IPS-11a (cell line): ENCODE measurements at regions not wholly inside any gene's neighbourhood (a gene's known extent, or its start where the extent isn't known, plus 50 kb on each side); places are given as distances from the start of the nearest gene placed in this dataset.
"Not testable (repeated sequence)": the region's sequence is repeated elsewhere in the genome, so short reads cannot be mapped to it uniquely, and the experiment has no call there.

Experiments used
- H3K4me3 ChIP-seq: one replicate; pipeline ENCODE4 v1.5.1; 2013; ENCODE audit warnings: low read depth, low read length, control low read depth

DNA sequence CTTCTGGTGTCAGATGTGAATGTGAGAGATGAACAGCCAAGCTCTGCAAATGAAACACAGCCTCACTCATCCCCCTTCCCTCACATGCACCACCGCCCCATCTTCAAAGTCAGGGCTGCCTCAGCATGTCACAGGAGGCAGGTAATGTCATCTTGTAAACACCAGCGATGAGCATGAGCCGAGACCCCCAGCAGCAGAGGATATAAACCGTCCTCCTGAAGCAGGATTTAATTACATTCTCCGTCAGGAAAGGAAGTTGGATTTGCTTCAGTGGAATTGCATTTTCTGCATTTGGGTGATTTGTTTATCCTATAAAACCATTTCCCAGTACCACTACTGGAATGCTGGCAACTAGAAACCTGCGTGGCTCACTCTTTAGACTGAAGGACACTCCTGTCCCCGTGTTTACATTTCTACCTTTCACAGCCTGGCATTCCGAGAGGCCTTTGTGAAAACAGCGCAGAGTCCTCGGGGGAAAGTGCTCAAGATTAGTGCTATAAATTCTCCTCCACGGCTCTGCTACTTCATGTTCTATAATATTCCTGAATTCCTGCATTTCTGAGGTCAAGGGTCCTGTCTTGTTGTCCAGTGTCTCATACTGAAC is 619.2 kb downstream of the IRS1 start:
- H3K4me3 ChIP-seq = no peak overlapping the region

DNA sequence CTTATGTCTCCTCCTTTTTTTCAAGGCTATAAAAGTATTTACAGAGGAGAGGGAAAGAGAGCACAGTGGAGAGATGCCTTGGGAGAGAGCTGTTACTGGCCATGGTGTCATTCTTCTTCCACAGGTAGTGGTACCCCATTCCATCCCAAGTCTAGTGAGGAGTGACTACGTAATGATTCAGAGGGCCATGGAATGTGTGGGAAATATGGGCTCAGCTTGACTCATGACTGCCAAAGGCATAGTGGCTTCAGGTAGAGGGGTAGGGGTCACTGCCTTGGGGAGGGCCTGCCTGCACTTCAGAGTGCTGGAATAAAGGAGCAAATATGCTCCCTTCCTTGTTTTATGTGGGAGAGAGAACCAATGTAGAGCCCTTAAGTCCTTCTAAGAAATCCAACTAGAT is 620.6 kb downstream of the IRS1 start:
- H3K4me3 ChIP-seq = no peak overlapping the region

DNA sequence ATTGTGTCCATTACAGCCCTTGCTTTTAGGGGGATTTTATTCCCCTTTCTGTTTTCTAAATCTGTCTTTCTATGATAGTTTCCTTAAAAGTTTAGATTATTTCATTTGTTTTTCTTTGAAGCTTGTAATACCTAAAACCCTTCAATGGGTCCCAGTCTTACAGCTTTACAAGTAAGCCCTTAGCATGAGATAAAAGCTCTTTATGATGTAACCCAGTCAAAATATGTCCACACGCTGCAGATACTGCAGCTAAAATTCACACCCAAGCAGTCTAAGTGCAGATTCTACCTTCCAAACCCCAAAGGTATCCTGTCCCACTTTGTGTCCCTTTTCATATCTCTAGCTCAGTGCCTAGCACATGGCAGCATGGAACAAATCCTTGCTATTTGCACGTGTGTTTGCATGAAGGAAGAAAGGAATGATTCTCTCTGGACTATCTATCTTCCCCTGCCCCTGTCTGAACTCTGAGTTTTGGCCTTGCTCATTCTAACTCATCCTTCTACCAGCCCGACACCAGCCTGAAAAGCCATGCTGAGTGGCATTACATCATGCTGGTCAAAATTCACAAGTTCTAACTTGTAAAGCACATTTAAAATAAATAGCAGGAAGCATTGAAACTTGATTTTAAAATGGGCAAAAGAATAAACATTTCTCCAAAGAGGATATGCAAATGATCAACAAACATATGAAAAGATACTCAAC is 623.2 kb downstream of the IRS1 start:
- no peak overlapping the region for H3K4me3 ChIP-seq

DNA sequence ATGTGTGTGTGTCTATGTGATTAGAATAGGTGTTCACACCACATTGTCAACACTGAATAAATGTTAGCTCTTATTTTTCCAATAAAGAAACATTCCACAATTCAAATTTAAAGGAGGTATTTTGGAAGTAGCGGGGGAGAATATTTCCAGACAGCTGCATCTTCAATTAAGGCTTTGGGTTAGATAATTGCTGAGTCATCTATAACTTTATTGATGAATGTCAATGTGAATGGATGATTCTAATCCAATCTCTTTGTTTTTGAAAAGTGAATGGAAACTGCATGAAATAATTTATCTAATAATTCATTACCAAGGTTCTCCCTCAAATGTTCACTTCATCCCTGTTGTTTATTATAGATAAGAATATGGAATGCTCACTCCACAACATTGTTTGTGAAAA is 625.2 kb downstream of the IRS1 start:
- H3K4me3 ChIP-seq = no peak overlapping the region

DNA sequence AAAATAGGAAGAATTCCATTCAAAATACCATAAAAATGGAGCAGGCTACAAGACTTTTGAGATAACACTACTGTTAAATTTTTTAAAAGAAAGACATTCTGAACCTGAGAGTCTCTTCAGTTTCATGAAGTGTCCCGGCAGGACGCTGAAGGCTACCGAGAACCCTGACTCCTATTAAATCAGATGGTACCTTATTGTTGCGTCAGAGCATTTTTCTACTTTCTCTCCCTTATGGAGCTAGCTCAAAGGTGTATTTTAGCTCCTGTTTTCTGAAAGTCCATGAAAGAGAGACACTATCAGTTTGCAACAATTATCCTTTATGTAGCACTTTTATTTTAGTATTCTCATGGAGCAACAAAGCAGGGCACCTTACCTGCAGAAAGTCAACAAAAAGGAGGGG is 626.7 kb downstream of the IRS1 start:
- H3K4me3 ChIP-seq = no peak overlapping the region

DNA sequence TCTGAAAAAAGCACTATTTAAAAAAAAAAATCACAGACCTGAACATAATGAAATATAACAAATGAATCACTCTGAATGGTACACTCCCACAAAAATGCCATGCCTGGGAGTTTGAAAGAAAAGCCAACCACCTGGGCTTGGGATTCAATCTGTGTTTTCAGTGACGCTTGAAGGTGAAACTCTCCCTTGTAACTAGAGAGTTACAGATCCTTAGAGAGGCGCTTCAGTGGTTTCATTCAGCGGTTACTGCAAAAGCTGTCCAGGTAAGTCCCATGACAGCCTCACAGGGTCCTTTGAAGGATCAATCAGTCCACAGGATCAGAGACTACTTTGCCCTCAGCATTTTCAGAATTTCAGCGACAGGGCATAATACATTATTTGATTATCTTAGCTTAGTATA is 627.3 kb downstream of the IRS1 start:
- no peak overlapping the region for H3K4me3 ChIP-seq

DNA sequence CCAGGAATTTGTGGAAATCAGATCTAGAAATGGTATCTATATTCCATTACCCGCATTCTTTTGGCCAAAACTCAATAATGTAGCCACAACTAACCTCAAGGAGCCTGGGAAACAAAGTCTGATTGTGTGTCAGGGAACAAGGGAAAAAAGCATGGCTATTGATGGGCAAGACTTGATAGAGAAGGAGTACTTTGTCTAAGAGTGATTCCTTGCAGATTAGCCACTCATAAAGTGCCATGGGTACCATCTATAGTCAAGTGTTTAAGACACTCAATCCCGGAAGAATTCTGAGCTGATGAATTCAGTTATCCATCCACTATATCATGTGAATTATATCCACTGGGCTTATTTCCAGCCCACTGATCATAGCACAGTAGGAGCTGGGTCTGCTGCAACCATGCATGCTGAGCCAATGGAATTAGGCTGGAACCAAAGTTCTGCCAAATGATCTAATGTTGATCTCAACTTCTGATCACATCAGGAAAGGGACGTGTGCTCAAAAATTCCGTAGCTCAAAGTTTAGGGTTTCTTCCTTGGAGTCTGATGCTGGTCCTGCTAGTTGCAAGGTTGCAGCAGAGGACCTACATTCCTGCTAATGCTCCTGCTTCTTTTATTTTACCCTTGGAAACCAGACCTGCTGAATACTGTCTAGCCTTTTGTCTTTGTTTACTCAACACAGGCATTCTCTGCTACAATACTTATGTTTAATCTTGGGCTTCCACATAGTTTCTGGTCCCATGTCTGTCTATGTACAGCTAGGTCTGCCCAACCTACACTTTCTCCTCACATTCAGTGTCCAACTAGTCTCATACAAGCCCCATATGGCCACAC is 629.7 kb downstream of the IRS1 start:
- H3K4me3 ChIP-seq = no peak overlapping the region

DNA sequence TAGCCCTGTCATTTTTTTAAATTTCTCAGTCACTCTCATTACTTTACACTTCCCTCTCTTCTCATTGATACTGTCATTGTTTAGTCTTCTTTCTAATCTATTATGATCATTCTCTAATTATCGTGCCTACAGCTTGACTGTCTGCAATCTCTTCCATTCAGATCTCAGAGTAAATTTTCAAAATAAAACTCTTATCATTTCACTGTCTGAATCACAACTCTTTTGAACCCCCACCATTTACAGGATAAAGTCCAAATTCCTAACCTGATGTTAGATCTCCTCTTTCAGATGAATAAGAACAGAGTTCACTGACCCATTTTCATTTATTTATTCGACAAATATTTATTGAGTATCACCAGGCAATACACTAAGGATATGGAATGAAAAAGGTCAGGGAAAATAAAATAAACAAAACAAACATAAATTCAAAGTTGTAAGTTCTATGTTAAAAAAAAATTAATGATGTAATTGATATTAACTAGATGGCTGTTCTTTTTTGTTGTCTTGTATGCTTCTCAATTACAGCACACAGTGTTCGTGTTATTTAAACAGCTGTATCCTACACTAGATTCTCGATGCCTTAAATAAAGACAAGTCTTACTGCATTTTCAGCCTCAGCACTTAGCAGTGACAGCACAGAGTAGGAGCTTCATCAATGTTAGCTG is 631.0 kb downstream of the IRS1 start:
- no peak overlapping the region for H3K4me3 ChIP-seq

DNA sequence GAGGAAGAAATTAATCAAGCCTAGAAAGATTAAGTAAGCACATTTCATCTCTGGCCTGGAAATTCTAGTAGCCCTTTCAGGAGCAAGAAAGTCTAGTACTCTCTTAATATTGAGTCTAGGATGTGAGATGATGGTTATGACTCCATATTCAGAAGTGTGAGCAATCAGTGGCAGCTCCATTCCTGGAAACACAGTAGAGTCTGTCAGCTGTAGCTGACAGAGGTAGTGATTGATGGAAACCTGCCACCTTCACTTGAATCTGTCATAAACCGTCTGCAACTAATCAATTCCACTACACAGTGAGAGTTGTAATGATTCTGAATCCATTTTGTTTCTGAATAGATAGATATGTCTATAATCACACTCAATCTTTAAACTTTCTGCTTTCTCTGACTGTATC is 635.1 kb downstream of the IRS1 start:
- H3K4me3 ChIP-seq = no peak overlapping the region

DNA sequence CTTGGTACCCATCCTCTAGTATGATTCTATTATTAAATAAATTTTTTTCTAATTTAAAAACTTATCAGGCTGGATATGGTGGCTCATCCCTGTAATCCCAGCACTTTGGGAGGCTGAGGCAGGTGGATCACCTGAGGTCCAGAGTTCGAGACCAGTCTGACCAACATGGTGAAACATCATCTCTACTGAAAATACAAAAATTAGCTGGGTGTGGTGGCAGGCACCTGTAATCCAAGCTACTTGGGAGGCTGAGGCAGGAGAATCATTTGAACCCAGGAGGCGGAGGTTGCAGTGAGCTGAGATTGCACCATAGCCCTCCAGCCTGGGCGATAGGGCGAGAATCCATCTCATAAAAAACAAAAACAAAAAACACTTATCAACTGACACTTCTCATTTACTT is 639.0 kb downstream of the IRS1 start:
- H3K4me3 ChIP-seq = not testable (repeated sequence)

DNA sequence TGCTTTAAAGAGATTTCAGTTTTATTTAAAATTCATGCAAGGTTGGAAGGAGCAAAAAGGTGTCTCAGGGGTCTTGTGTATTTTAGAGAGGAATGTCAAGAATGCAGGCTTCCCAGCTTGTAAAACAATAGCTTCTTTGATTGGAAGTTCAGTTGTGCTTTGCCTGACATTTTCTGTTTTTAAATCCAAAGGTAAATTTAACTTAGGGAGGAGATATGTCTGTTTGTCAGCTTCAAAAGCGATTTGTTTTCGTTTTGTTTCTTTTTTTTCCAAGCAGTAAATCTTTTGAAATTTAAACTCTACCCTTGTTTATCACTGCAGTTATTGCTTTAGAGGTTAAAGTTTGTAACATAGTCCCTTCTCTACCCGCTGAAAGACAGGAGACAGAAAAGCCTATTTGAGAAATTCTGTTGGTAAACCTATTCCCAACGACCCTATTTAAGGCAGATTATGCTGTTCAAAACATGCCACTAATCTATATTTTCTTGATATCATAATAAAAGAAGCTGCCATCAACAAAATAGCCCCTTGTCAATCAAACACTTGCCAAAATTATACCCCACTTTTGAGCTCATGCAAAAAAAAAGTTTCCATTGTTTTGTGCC is 639.6 kb downstream of the IRS1 start:
- H3K4me3 ChIP-seq = no peak overlapping the region

DNA sequence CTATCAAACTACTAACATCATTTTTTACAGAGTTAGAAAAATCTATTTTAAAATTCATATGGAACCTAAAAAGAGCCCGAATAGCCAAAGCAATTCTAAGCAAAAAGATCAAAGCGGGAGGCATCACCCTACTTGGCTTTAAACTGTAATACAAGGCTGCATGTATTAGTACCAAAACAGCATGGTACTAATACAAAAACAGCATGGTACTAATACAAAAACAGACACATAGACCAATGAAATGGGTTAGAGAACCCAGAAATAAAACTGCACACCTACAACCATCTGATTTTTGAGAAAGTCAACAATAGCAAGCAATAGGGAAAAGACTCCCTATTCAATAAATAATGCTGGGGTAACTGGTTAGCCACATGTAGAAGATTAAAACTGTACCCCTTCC is 640.7 kb downstream of the IRS1 start:
- H3K4me3 ChIP-seq = no peak overlapping the region

DNA sequence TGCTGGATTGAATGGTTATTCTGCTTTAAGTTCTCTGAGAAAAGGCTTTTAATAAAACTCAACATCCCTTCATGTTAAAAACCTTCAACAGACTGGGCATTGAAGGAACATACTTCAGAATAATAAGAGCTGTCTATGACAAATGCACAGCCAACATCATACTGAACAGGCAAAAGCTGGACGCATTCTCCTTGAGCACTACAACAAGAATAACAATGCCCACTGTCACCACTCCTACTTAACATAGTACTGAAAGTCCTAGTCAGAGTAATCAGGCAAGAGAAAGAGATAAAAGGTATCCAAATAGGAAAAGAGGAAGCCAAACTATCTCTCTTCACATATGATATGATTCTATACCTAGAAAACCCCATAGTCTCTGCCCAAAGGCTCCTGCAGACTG is 641.4 kb downstream of the IRS1 start:
- no peak overlapping the region for H3K4me3 ChIP-seq

DNA sequence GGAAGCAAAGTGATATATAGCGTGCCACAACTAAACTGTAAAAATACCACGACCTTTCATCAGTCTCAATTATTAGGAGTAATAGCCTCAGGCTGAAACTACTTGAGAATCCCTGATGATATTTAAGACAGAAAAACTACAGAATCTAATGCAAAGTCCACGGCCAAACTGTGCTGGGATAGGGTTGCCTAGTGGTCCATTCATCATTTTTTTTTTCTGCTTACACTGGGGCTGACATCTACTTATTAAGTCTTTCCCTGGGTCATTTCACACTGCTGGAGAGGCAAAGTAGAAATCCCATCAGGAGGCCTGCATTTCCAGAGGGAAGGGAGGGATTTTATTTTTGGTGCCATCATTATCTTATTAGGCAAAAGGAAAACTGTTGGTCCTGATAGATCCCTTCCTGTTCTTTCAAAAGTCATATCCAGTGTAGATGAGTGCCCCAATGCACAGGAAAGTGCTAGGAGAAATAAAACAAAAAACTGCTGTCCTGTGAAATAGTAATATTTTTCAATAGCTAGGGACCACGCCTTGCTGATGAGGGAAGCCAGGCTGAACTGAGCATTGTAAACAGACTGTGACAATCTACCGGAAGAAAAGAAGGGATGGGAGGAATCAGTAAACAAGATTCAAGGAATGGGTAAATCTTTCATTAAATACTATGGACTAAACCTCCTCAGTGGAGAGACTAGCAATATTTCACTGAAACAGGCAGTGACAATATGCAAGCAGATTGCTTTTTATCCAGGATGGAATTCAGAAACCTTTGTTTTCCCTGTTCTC is 644.3 kb downstream of the IRS1 start:
- H3K4me3 ChIP-seq = no peak overlapping the region

DNA sequence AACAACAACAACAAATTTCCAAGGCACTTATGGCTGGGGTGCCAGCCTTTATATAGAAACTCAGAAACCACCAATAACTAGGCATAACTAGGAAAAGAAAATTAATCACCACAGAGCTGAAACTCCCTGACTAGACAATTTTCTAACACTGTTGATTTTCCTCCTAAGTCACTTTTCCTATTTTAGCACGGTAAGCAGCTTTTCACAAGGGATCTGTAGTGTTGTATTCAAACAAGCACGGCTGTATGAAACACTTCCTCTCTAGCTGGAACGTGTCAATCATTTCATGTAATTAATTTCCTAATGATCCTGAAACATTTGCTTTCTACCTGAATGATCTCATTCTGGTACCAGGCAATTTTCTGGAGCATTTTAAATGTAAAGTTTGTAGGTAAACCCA is 645.0 kb downstream of the IRS1 start:
- no peak overlapping the region for H3K4me3 ChIP-seq

DNA sequence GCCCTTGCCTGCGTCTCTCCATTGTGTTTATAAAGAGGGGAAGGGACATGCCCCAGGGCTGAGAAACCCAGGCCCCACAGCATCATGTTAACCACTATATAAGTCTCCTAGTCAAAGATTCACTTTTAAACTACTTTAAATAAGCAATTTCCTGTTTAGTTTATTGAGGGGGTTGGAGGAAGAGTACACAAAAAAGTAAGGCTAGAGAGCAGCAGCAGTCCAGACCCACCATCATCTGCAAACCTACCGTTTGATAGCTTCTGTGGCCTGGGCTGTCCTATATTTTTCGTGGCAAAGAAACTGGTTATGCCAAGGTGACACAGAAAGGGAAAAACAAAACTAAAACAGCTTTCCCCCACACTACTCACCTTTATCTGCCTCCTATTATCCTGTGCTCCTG is 646.1 kb downstream of the IRS1 start:
- no peak overlapping the region for H3K4me3 ChIP-seq

DNA sequence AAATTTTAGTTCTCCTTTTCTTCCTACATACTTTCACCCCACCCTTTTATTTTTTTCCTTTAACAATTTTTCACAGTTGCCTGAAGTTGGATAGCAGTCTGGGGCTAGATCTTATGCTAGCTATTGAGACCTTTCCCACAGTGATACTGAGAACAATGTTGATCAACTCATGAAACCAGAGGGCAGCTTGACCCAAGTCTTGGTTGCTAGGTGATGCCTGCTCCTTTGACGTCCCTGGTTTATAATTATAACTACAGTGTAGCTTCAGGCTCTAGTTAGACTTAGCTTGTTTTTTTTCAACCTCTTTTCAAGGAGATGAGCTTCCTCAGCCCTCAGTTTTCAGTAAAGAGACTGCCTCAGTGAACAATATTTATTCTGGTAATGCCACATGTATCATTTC is 648.5 kb downstream of the IRS1 start:
- H3K4me3 ChIP-seq = no peak overlapping the region

DNA sequence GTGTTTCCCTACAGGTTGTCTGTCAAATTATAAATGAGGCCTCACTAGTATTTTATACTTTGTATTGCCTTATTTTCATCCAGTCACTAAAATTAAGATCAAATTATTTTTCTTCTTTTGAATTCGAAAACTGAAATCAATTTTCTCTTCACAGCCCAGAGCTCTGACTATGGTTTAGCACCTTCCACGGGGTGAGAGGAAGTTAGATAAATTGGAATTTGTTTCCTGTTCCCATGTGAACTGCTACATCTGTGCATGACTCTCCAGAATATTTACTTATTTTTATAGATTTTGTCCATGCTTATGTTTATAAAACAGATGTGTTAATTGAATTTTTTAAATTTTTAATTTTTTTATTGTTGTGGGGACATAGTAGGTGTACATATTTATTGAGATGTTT is 656.5 kb downstream of the IRS1 start:
- H3K4me3 ChIP-seq = no peak overlapping the region

DNA sequence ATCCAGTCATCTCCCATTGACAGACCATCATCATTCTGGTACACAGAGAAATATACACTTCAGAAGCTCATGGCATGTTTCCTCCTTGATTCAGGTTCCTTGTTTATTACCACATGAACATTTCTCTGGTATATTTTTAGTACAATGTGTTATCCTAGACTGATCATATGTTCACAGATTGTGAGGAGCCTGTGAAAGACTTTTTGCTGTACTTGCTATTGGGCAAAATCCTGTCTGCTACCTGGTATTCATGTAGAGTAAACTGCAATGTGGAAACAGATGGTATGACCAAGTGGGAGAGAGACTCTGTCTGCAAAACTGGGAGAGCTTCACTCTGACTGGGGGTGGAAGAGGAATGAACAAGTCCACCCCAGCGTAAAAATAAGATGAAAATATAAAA is 657.2 kb downstream of the IRS1 start:
- H3K4me3 ChIP-seq = no peak overlapping the region

DNA sequence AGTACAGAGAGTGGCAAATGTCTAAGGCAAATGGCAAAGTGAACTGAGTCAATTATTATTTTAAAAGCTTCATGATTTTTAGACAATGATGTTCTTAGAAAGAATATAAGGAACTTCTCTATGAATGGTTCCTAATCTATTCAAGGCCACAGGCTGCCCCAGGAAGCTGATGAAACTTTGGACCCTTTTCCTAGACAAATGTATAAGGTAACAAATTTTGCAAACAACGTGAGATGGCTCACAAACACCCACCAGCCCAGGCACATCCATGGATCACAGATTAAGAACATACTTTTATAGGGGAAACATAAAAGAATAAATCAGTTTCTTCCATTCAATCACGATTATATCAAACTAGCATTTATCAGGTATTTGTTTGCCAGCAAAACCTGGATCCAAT is 659.0 kb downstream of the IRS1 start:
- H3K4me3 ChIP-seq = no peak overlapping the region

DNA sequence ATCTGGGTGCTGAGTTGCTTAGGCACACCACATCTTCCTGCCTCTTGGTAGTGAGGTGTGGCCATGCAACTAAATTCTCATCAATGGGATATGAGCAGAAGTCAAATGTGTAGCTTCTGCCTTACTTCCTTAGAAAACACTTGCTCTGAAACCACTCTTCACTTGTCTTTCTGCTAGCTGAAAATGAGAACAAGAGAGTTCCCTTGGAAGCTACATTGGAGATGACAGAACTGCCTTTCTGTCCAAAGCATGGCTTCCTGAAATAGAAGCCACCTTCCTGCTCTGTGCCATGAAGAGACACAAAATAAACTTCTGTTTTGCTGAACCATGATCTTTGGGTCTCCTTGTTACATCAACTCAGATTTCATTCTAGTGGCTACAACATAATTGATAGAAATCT is 659.9 kb downstream of the IRS1 start:
- H3K4me3 ChIP-seq = no peak overlapping the region
